AG09319 (cell line): ENCODE measurements at regions not wholly inside any gene's neighbourhood (a gene's known extent, or its start where the extent isn't known, plus 50 kb on each side); places are given as distances from the start of the nearest gene placed in this dataset.
A peak's percentile ranks its signal among the peaks of the same experiment; 100 is the strongest.

Experiments
- DNase-seq: peaks from one replicate; pipeline ENCODE4 v3.0.0-alpha.2; 2010; ENCODE audit warnings: low read depth; ENCODE audit errors: extremely low read depth
- TF ChIP-seq, protein P1 (sequence below): IDR thresholded peaks from 2 replicates; pipeline ENCODE4 v1.5.1; 2011; ENCODE audit warnings: low read depth, mild to moderate bottlenecking, inconsistent platforms, low read length, moderate library complexity

DNA sequence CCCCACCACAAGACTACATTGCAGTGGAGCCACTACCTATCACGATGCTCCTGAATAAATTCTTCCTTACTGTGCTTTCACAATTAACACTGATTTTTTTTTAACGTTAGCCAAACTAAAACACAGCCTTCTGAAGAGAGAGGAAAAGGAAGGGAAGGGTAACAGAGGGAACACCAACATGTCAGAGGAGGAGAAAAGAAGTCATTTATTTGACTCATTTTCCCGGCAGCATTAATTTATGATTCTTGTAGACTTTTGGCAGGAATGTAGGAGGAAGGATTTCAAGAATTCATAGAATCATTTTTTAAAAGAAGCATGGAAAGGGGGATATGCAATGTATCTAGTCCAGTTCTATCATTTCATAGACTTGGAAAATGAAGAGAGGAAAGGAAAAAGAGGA is 74.3 kb upstream of the IQCM start:
- TF ChIP-seq, protein P1, sequence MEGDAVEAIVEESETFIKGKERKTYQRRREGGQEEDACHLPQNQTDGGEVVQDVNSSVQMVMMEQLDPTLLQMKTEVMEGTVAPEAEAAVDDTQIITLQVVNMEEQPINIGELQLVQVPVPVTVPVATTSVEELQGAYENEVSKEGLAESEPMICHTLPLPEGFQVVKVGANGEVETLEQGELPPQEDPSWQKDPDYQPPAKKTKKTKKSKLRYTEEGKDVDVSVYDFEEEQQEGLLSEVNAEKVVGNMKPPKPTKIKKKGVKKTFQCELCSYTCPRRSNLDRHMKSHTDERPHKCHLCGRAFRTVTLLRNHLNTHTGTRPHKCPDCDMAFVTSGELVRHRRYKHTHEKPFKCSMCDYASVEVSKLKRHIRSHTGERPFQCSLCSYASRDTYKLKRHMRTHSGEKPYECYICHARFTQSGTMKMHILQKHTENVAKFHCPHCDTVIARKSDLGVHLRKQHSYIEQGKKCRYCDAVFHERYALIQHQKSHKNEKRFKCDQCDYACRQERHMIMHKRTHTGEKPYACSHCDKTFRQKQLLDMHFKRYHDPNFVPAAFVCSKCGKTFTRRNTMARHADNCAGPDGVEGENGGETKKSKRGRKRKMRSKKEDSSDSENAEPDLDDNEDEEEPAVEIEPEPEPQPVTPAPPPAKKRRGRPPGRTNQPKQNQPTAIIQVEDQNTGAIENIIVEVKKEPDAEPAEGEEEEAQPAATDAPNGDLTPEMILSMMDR = no peak
- DNase-seq = no peak

DNA sequence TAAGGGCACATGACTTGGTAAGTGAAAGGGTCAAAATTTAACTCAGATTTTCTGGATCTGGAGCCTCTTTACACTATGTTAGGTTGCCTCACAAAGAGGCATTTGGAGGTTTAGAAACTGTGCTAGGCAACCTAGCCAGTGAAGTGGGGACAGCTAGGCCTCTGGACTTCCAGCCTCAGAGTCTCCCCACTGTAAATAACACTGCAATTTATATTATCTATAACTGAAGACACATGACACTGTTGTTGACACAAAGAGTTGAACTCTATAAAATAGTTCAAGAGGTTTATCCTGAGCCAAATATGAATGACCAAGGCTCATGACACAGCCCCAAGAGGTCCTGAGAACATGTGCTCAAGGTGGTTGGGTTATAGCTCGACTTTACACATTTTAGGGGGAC is 74.9 kb upstream of the IQCM start:
- no peak for DNase-seq
- TF ChIP-seq, protein P1 = no peak

DNA sequence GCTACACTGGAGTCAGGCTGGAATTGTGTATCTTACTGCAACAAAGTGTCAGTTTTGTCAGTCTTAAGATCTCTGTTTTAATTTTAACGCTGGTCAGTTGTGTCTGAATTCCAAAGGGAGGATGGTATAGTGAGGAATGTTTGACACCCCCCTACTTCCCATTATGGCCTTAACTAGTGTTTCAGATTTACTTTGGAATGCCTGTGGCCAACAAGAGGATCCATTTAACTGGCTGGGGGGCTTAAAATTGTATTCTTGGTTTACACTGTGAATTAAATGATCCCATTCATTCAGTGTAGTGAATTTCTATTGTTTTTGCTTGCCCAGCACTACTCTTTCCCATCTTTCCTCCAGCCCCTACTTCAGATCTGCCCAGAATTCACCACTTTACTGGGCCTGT is 75.8 kb upstream of the IQCM start:
- TF ChIP-seq, protein P1 = no peak
- no peak for DNase-seq

DNA sequence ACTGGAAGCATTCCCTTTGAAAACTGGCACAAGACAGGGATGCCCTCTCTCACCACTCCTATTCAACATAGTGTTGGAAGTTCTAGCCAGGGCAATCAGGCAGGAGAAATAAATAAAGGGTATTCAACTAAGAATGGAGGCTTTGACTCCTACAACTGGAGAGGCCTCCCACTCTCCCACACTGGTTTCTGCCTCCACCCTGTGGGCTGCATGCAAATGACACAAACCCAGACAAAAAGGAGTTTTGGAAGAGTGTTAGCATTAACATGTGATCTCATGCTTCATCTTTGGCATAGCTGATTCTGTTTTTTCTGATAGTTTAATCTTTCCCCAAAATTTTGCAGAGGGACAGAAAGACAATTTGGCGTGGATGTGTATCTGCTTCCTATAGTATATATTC is 80.8 kb upstream of the IQCM start:
- DNase-seq = no peak
- TF ChIP-seq, protein P1 = peak; percentile 85

DNA sequence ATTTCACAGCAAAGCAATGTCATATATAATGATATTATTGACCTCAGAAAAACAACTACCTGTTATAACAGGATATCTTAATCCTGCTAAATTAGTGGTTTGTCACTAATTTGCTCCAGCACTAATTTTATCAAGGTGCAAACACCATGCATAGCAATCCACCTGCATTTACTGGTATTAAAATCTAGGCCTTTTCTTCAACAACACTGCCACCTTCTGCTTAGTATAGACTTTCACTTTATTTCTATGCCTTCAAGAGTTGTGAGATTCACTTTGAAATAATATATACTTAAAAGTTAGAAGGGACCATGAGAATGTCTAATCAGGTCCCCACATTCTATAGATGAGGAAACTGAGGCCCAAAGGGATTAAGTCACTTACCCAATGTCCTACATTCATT is 82.1 kb upstream of the IQCM start:
- TF ChIP-seq, protein P1 = peak; percentile 47
- DNase-seq = no peak

DNA sequence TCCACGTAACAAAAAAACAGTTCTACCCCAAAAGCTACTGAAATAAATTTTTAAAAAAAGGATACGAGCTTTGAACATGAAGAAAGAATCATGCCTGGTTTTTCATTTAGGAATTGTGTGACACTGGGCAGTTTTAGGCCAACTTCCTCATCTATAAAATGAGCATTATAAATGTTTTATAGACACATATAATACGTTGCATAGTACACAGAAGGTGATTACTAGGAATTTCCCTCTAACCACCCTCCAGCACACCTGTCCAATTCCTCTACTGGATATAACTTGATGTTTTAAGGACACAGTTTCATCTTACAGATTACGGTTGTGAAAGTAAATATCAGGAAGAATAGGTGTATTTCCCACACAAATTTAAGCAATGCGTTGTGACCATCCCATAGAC is 85.5 kb upstream of the IQCM start:
- TF ChIP-seq, protein P1 = no peak

DNA sequence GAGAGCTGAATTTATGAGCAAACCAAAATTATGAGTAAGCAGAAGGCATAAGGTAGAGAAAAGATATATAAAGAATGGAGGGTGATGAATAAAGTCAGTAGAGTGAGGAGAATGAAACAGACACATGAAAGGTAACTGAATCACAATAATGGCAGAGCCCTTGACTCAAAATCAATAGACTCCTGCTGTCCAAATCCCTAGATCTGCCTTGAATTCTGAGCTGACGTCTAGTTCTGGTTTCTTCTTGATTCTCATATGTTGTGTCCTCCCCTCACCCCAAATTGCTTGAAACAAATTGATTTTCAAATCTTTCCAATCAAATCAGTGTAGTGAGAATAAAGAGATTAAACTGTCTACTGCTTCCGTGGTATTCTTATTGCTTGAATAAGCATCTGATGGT is 86.6 kb upstream of the IQCM start:
- TF ChIP-seq, protein P1 = no peak
- no peak for DNase-seq

More for the DNA sequence above, 85.5 kb upstream of the IQCM start:
- no peak for DNase-seq
